Activated CD8-positive, alpha-beta T cell treated with anti-CD3 and anti-CD28 coated beads for 36 hours (primary cell): ENCODE measurements at regions not wholly inside any gene's neighbourhood (a gene's known extent, or its start where the extent isn't known, plus 50 kb on each side); places are given as distances from the start of the nearest gene placed in this dataset.
"Not testable (repeated sequence)": the region's sequence is repeated elsewhere in the genome, so short reads cannot be mapped to it uniquely, and the experiment has no call there.

ENCODE experiments used
- ATAC-seq: fragments of 200-7000 bp; cut with Tn5 transposase; one replicate; pipeline ENCODE4 v1.10.0; 2021; ENCODE audit warnings: mild to moderate bottlenecking, moderate library complexity
- CTCF ChIA-PET: fragments of 350-600 bp; sonication (Branson Sonifier 250); formaldehyde crosslinking; loops from one replicate; lab custom pipeline; 2021; ENCODE audit warnings: antibody characterized with exemption; lab: Charles Lee
- POLR2A ChIA-PET: fragments of 350-600 bp; sonication (Branson Sonifier 250); formaldehyde crosslinking; loops from one replicate; lab custom pipeline; 2021; ENCODE audit warnings: antibody characterized with exemption; lab: Charles Lee
- DNase-seq: peaks from one replicate; pipeline ENCODE4 v3.0.0-alpha.2; 2020
- H3K27ac Mint-ChIP-seq: one replicate; pipeline ENCODE4 v1.8.0; 2021; ENCODE audit warnings: mild to moderate bottlenecking, mixed read lengths
- H3K27me3 Mint-ChIP-seq: one replicate; pipeline ENCODE4 v1.8.0; 2021; ENCODE audit warnings: mixed read lengths
- H3K36me3 Mint-ChIP-seq: one replicate; pipeline ENCODE4 v1.8.0; 2021; ENCODE audit warnings: low read depth, mixed read lengths
- H3K4me1 Mint-ChIP-seq: one replicate; pipeline ENCODE4 v1.8.0; 2021; ENCODE audit warnings: low read depth, mixed read lengths
- H3K4me3 Mint-ChIP-seq: one replicate; pipeline ENCODE4 v1.8.0; 2021; ENCODE audit warnings: mild to moderate bottlenecking, moderate library complexity, mixed read lengths
- H3K9me3 Mint-ChIP-seq: one replicate; pipeline ENCODE4 v1.8.0; 2021; ENCODE audit warnings: mixed read lengths
- CTCF ChIP-seq: fragments of 200-600 bp; IDR thresholded peaks from one replicate; pipeline ENCODE4 v1.8.0; 2022; ENCODE audit warnings: antibody characterized with exemption, mild to moderate bottlenecking
- intact Hi-C: fragments of 100-400 bp; cut with micrococcal nuclease; formaldehyde crosslinking; loops from one replicate; pipeline ENCODE4 v1.10.0; 2022

- no peak overlapping the region for H3K27ac Mint-ChIP-seq
- H3K36me3 Mint-ChIP-seq = no peaks in the 10 kb centered on the region
- no peak for DNase-seq
- ChIA-PET POLR2A (no interaction called here), CTCF (interaction anchor here (1.5 kb wide), 1 partner anchor 14 kb away, joined by 4 read pairs; no protein-coding TSS in a partner anchor)
- no peaks in the 10 kb centered on the region for H3K9me3 Mint-ChIP-seq
- peaks cover 2% of the 10 kb centered on the region for H3K27me3 Mint-ChIP-seq
- H3K4me3 Mint-ChIP-seq = no peak overlapping the region
- no peaks in the 10 kb centered on the region for H3K4me1 Mint-ChIP-seq
- no peak for TF ChIP-seq CTCF
- intact Hi-C loops = no loop called here
- no peak for ATAC-seq
Measured at GRCh38 chr2:20949256-20949655, 94.6 kb downstream of the APOB start.

GRCh38 chr2:20946468-20946867 lies 97.4 kb downstream of the APOB start:
- POLR2A ChIA-PET = no interaction called here
- Mint-ChIP-seq H3K9me3 (no peaks in the 10 kb centered on the region), H3K36me3 (no peaks in the 10 kb centered on the region), H3K4me3 (no peak overlapping the region), H3K27me3 (peaks cover 2% of the 10 kb centered on the region), H3K27ac (no peak overlapping the region), H3K4me1 (no peaks in the 10 kb centered on the region)
- CTCF ChIA-PET = interaction anchor here (1.6 to 3.2 kb wide), 2 partner anchors 16 to 285 kb away, joined by 7 to 16 read pairs; no protein-coding TSS in a partner anchor
- DNase-seq = no peak
- intact Hi-C loops = no loop called here
- ATAC-seq = no peak
- no peak for TF ChIP-seq CTCF

GRCh38 chr2:20943721-20944120 lies 100.2 kb downstream of the APOB start:
- H3K27me3 Mint-ChIP-seq, intact Hi-C loops, POLR2A ChIA-PET, H3K4me3 Mint-ChIP-seq, H3K9me3 Mint-ChIP-seq, ATAC-seq, H3K27ac Mint-ChIP-seq, DNase-seq, H3K4me1 Mint-ChIP-seq, H3K36me3 Mint-ChIP-seq: not testable (repeated sequence)
- CTCF ChIA-PET = interaction anchor here (3.2 kb wide), 1 partner anchor 19 kb away, joined by 16 read pairs; no protein-coding TSS in a partner anchor

- CTCF ChIA-PET = no interaction called here
- POLR2A ChIA-PET = no interaction called here
- Mint-ChIP-seq H3K36me3 (no peaks in the 10 kb centered on the region), H3K9me3 (no peaks in the 10 kb centered on the region), H3K27ac (no peak overlapping the region), H3K4me3 (no peak overlapping the region), H3K4me1 (no peaks in the 10 kb centered on the region), H3K27me3 (peaks cover 3% of the 10 kb centered on the region)
- intact Hi-C loops = no loop called here
- DNase-seq = no peak
- ATAC-seq = no peak
- TF ChIP-seq CTCF = no peak
Measured at GRCh38 chr2:20942646-20943125, 101.2 kb downstream of the APOB start.

- no peak overlapping the region for H3K27ac Mint-ChIP-seq
- no peaks in the 10 kb centered on the region for H3K4me1 Mint-ChIP-seq
- H3K27me3 Mint-ChIP-seq = peaks cover 3% of the 10 kb centered on the region
- ChIA-PET CTCF (interaction anchor here (1.0 to 1.3 kb wide), 2 partner anchors 22 to 280 kb away, joined by 3 to 4 read pairs; no protein-coding TSS in a partner anchor), POLR2A (no interaction called here)
- intact Hi-C loops = no loop called here
- H3K9me3 Mint-ChIP-seq = no peaks in the 10 kb centered on the region
- no peak for TF ChIP-seq CTCF
- ATAC-seq (no peak), DNase-seq (no peak)
- H3K4me3 Mint-ChIP-seq = no peak overlapping the region
- H3K36me3 Mint-ChIP-seq = no peaks in the 10 kb centered on the region
Measured at GRCh38 chr2:20940856-20941255, 103.0 kb downstream of the APOB start.
